HepG2 (cell line): ENCODE measurements at regions not wholly inside any gene's neighbourhood (a gene's known extent, or its start where the extent isn't known, plus 50 kb on each side); places are given as distances from the start of the nearest gene placed in this dataset.

Experiments used
- ATAC-seq: fragments of 200-7000 bp; cut with Tn5 transposase; 3 replicates; pipeline ENCODE4 v1.9.1; 2020; ENCODE audit warnings: mild to moderate bottlenecking, moderate library complexity
- BruUV-seq: library from RNA; stranded (reverse); fragments of 400-500 nt; replicated peaks from 2 replicates; lab custom pipeline; 2021; lab: Mats Ljungman, UMichigan
- CTCF ChIA-PET: fragments of 300-600 bp; formaldehyde crosslinking; extraction: SDS; loops from one replicate; lab custom pipeline; 2021; ENCODE audit warnings: low total read pairs, inconsistent platforms, low intra/inter-chr PET ratio; lab: Yijun Ruan, JAX
- POLR2A ChIA-PET: fragments of 350-600 bp; sonication (Branson Sonifier 250); formaldehyde crosslinking; loops from one replicate; lab custom pipeline; 2020; ENCODE audit warnings: antibody characterized with exemption, inconsistent platforms; lab: Yijun Ruan, JAX
- DNase-seq: peaks from one replicate; pipeline ENCODE4 v3.0.0-alpha.2; 2015; ENCODE audit warnings: low spot score
- FAIRE-seq: peaks from 3 replicates; lab custom pipeline; 2011; peaks lifted over from hg19 to GRCh38; lab: Jason Lieb, UNC
- H2AFZ ChIP-seq: one replicate; pipeline ENCODE4 v1.6.1; 2011; ENCODE audit warnings: low read length, inconsistent platforms
- H3K27ac ChIP-seq: fragments of 300-600 bp; 3 replicates; pipeline ENCODE4 v1.8.0; 2011; ENCODE audit warnings: mixed run types, mild to moderate bottlenecking, mixed read lengths, low read length, inconsistent platforms; ENCODE audit not compliant: insufficient read depth; ENCODE audit errors: extremely low read length
- H3K27me3 ChIP-seq, 2 experiments: fragments of 200-600 bp in 1 of 2; 2 replicates in 1 of 2; 3 replicates in 1 of 2; pipeline versions ENCODE4 v1.6.0 to v1.8.0; 2011; ENCODE audit warnings: low read length in 2 of 2, mild to moderate bottlenecking in 2 of 2, moderate library complexity in 2 of 2, inconsistent platforms in 1 of 2; ENCODE audit not compliant: insufficient read depth in 2 of 2, control insufficient read depth in 1 of 2
- H3K36me3 ChIP-seq, 2 experiments: fragments of 200-600 bp in 1 of 2; replicated peaks in 1 of 2; 2 replicates in 1 of 2; 3 replicates in 1 of 2; pipeline versions ENCODE4 v1.5.1 to v1.8.0; 2011; ENCODE audit warnings: low read length in 2 of 2, inconsistent platforms in 1 of 2; ENCODE audit not compliant: insufficient read depth in 2 of 2, control insufficient read depth in 1 of 2
- H3K4me1 ChIP-seq: 2 replicates; pipeline ENCODE4 v1.5.1; 2012; ENCODE audit warnings: low read length, inconsistent platforms; ENCODE audit not compliant: insufficient read depth
- H3K4me2 ChIP-seq: 2 replicates; pipeline ENCODE4 v1.6.0; 2011; ENCODE audit warnings: low read depth, low read length, inconsistent platforms
- H3K4me3 ChIP-seq, 3 experiments: fragments of 200-600 bp in 1 of 3; sonication (generic), shearing (Covaris generic) in 1 of 3; replicated peaks in 1 of 3; 2 replicates each; pipeline ENCODE4 v1.5.1; 2011 to 2016; ENCODE audit warnings: low read length in 3 of 3, inconsistent platforms in 2 of 3, low read depth in 2 of 3, mild to moderate bottlenecking in 2 of 3, control low read depth in 1 of 3, mixed read lengths in 1 of 3; ENCODE audit not compliant: insufficient read depth in 1 of 3
- H3K79me2 ChIP-seq: one replicate; pipeline ENCODE4 v1.6.1; 2011; ENCODE audit warnings: low read length, inconsistent platforms; ENCODE audit not compliant: insufficient read depth
- H3K9ac ChIP-seq: 2 replicates; pipeline ENCODE4 v1.6.0; 2011; ENCODE audit warnings: mild to moderate bottlenecking, low read depth, low read length, inconsistent platforms; ENCODE audit not compliant: insufficient read depth
- H3K9me3 ChIP-seq: 2 replicates; pipeline ENCODE4 v1.5.1; 2012; ENCODE audit warnings: mild to moderate bottlenecking, low read length
- H4K20me1 ChIP-seq: 2 replicates; pipeline ENCODE4 v1.6.0; 2011; ENCODE audit warnings: inconsistent platforms, mild to moderate bottlenecking, low read length, moderate library complexity; ENCODE audit not compliant: insufficient read depth
- ARID3A ChIP-seq: IDR thresholded peaks from 2 replicates; pipeline ENCODE4 v1.6.1; 2012; ENCODE audit warnings: low read depth, low read length, improper control_type of control experiment
- CCDC6 ChIP-seq: sonication (generic); formaldehyde crosslinking; IDR thresholded peaks from 2 replicates; pipeline ENCODE4 v1.8.1; 2022; ENCODE audit warnings: mild to moderate bottlenecking, missing genetic modification reagents, moderate library complexity
- MLXIP ChIP-seq: sonication (generic); formaldehyde crosslinking; IDR thresholded peaks from 2 replicates; pipeline ENCODE4 v1.9.0; 2021; ENCODE audit warnings: missing genetic modification reagents, borderline replicate concordance
- SMARCE1 ChIP-seq: fragments of 450-650 bp; IDR thresholded peaks from 2 replicates; pipeline ENCODE4 v1.6.1; 2017; ENCODE audit warnings: borderline replicate concordance
- ZFP36L2 ChIP-seq: sonication (generic); formaldehyde crosslinking; IDR thresholded peaks from 2 replicates; pipeline ENCODE4 v1.4.0; 2020; ENCODE audit warnings: missing genetic modification reagents
- ZNF646 ChIP-seq: sonication (generic); formaldehyde crosslinking; IDR thresholded peaks from 2 replicates; pipeline ENCODE4 v1.9.0; 2021; ENCODE audit warnings: mild to moderate bottlenecking, missing genetic modification reagents
- WGBS: methylation state at CpG from one replicate; pipeline ENCODE4 v1.1.6; 2017; ENCODE audit warnings: low lambda C conversion rate; 5-methylcytosine and 5-hydroxymethylcytosine counted together
- in situ Hi-C: cut with HindIII; loops from 2 replicates; pipeline ENCODE4 v1.10.0; 2017; ENCODE audit warnings: low pct_unique_long_range_greater_than_20kb; ENCODE audit not compliant: extremely low pct_ligation_motif_present
- intact Hi-C: fragments of 100-400 bp; cut with micrococcal nuclease; formaldehyde crosslinking; loops from one replicate; pipeline ENCODE4 v1.10.0; 2022; ENCODE audit not compliant: unreplicated experiment

- ChIA-PET POLR2A (no interaction called here), CTCF (no interaction called here)
- FAIRE-seq (no peak), ATAC-seq (no peak), DNase-seq (no peak)
- H3K27me3 ChIP-seq, result no peaks in the 10 kb centered on the region; a peak in 1 of 5 replicates
- no peak overlapping the region for H2AFZ ChIP-seq
- intact Hi-C loops (loop anchor here (2.0 to 5.0 kb wide), 2 partner anchors 65 to 1287 kb away; no protein-coding TSS in a partner anchor), in situ Hi-C loops (no loop called here)
- no peaks in the 10 kb centered on the region for H3K79me2 ChIP-seq
- H3K4me1 ChIP-seq, result no peaks in the 10 kb centered on the region
- no peak overlapping the region for H3K27ac ChIP-seq
- WGBS, result 55% methylated on average over 2 of the region's 2 CpGs
- TF ChIP-seq SMARCE1, result no peak
- no peak for TF ChIP-seq MLXIP
- no peak for TF ChIP-seq CCDC6 (CRISPR knock-in tag)
- no peak for TF ChIP-seq ZFP36L2 (CRISPR knock-in tag)
- no peaks in the 10 kb centered on the region for H4K20me1 ChIP-seq
- H3K9ac ChIP-seq, result no peak overlapping the region
- no peak overlapping the region for H3K4me2 ChIP-seq
- peaks cover 35% of the 10 kb centered on the region for H3K9me3 ChIP-seq
- H3K4me3 ChIP-seq, result no peak overlapping the region
- H3K36me3 ChIP-seq, result no peaks in the 10 kb centered on the region
- BruUV-seq, result no TSS peak
Observed at GRCh38 chr3:34619990-34620389, 821.6 kb downstream of the PDCD6IP start.

- no peak for DNase-seq
- Histone ChIP-seq H3K79me2 (no peaks in the 10 kb centered on the region), H3K4me1 (no peaks in the 10 kb centered on the region), H3K27ac (no peak overlapping the region), H3K36me3 (no peaks in the 10 kb centered on the region), H3K9ac (no peak overlapping the region), H4K20me1 (no peaks in the 10 kb centered on the region), H3K27me3 (no peaks in the 10 kb centered on the region), H2AFZ (no peak overlapping the region), H3K9me3 (peaks cover 25% of the 10 kb centered on the region), H3K4me3 (no peak overlapping the region), H3K4me2 (no peak overlapping the region)
- POLR2A ChIA-PET, result no interaction called here
- CTCF ChIA-PET, result no interaction called here
- no peak for FAIRE-seq
- in situ Hi-C loops (no loop called here), intact Hi-C loops (no loop called here)
- BruUV-seq, result no TSS peak
- ATAC-seq, result no peak
- TF ChIP-seq ARID3A (no peak), ZNF646 (CRISPR knock-in tag) (no peak)
Observed at GRCh38 chr3:34626699-34627098, 828.3 kb downstream of the PDCD6IP start.
